HG02981 (cell line): ENCODE measurements at regions not wholly inside any gene's neighbourhood (a gene's known extent, or its start where the extent isn't known, plus 50 kb on each side); places are given as distances from the start of the nearest gene placed in this dataset.
"Not testable (repeated sequence)": the region's sequence is repeated elsewhere in the genome, so short reads cannot be mapped to it uniquely, and the experiment has no call there.

Experiments
- ATAC-seq: cut with Tn5 transposase; IDR thresholded peaks from one replicate; pipeline ENCODE4 v1.9.1; 2021; ENCODE audit warnings: mild to moderate bottlenecking, moderate library complexity; ENCODE audit not compliant: unreplicated experiment

DNA sequence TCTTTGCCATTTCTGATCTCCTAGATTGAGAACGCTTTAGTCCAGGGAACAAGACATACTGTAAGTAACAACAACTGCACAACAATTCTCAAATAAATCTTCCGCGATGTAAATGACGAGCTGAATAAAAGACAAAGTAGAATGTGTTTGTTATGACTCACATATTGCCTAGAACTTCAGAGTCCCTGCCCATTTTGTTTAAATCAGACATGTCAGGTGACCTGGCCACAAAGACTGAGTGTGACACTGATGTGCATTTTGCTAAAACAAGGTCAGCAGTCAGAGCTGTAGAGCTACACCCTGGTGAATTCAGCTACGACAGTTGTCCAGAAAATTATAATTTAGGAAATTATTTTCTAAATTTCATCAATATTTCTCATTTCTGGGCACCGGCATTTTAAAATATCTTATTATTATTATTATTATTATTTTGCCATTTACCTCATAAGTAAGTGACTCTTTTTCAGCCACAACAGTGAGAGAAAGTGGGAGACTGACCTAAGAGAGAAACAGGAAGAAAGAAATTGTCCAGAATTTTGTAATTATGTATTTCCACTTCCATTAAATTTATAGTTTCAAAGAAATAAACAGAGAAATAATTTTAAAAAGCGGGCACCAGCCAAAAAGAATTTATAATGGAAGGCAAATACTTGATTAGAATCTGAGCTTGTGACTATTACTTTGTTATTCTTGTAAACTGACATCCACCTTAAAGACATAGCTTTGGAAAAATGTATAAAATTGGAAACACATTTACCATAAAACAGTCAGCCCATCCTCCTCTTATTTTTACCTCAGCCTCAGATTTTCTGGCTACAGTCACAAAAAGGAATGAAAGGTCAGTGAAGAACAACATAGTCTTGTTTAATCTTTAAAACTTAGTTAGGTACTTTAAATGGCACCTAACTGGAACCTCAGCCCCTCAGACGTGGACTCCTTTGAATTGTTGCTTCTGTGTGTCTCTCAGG, 157.0 kb upstream of the CITED2 start:
- no peak for ATAC-seq

DNA sequence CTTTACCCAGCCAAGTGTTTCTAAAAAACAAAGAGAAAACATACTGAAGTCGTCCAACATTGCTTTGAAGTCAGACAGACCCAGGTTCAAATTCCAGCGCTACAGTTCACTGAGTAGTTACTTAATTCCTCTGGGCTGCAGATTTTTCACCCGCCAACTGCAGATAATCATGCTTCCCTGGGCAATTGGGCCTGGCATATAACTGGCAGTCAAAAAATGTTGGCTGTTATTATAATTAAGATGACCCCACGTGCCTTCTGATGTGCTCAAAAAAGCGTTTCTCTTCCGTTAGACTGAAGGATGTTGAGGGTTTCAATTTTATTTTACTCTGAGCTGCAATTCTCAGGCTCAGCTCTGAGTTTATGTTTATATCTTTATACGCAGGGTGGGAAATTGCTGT, 156.1 kb upstream of the CITED2 start:
- ATAC-seq = no peak

DNA sequence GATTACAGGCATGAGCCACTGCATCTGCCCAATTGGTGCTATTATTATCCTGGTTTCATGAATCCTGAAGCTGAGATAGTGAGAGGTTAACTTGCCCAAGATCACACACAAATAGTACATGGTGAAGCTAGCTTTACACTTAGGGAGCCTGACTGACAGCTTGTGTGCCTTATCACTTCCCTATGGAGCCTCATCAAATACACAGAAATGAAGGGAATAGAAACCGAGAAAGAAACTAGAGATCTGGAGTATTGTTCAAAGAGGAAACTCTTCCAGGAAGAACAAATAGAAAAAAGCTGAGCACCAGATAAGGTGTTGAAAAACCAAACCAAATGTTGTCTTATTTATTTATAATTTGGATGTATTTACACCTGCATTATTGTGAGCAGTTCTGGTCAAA, 155.0 kb upstream of the CITED2 start:
- no peak for ATAC-seq

DNA sequence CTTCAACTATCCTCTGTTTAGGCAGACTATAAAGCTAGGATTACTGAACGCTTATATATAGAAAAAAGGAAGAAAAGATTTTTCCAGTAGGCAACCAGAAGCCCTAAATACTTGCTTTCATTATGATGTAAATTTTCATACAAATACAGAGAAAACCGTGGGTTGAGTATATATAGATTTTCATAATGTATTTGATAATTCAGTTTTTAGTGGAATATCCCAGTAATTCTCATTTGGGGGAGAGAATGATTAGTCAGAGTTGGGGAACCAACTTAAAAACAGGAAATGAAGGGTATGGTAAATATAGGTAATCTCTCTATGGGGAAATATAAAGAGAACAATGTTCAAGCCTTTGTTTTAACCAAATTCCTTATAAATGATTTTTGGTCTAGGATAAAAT, 154.0 kb upstream of the CITED2 start:
- ATAC-seq = no peak

DNA sequence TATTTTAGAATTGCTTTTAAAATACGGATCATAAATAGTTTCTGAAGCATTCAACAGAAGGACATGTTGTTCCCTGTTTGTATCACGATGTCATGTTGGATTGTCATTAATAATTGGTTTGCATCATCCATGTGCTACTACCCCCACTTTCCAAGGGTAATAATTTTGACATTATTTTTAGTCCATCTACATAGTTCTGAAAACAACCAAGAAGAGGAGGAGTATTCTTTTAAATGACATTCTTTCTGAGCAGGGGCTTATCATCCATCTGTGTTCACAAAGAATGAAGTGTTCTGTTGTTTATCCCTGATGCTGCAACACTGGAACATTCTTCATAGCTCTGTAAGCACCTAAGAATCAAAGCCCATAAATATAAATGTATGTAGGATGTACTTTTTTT, 151.0 kb upstream of the CITED2 start:
- ATAC-seq = no peak

DNA sequence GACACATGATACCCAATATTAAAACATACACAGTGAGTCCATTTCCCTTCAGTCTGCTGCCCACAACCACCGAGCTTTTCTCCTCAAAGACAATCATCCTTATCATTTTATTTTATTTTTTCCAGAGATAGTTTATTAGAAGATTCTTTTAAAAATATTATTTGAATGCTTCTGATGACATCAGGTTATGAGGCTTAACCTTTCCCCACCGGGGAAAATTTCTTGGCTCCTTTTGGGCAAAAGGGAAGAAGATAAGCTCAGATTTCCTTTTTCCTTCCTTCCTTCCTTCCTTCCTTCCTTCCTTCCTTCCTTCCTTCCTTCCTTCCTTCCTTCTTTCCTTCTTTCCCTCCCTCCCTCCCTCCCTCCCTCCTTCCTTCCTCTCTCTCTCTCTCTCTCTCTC, 149.5 kb upstream of the CITED2 start:
- no peak for ATAC-seq

DNA sequence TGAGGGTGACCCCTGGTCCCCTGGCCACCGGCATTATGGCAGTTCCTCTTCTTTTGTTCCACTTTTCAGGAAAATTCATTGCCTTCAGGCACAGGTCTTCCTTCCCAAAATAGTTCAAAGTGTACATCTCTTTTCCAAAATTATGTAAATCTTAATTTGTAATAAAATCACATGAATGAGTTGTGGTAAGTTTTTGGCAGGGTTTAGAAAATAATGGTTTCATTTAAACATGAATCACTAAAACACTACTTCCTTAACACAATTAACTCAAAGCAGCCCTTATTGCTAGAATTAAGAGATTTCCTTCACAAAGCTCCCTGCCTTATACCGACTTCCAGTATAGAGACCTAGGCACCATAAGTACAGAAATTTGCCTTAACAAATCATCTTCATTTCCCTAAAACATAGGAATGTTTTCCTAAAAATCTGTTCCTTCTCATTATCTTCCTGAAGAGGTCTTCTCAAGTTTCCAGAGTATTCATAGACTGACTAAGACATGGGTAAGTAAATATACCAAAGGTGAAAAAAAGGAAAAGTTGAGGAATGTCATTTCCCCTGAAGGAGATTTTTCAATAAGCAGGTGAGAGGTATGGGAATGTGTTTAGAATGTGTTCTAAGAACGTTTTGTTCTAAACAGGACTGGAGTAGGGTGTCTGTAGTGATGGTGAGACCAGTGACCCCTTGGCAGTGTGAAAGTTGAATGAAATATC, 148.2 kb upstream of the CITED2 start:
- no peak for ATAC-seq

DNA sequence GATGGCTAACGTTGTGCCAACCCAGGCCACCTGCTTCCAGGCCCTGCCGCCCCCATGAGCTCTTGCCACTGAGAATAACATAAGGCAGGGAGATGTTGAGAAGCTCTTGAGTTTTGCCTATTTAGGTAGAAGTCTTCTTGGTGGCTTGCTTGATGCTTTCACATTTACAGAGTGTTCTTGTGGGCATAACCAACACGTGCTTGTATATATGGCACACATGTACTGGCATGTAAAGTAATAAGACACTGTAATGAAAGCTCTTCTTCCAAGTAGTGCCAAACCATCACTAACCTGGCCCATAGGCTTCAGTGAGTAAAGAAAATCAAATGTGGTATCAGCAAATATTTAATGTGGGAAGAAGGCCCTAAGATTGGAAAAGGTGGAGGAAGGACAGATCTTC, 146.9 kb upstream of the CITED2 start:
- no peak for ATAC-seq

DNA sequence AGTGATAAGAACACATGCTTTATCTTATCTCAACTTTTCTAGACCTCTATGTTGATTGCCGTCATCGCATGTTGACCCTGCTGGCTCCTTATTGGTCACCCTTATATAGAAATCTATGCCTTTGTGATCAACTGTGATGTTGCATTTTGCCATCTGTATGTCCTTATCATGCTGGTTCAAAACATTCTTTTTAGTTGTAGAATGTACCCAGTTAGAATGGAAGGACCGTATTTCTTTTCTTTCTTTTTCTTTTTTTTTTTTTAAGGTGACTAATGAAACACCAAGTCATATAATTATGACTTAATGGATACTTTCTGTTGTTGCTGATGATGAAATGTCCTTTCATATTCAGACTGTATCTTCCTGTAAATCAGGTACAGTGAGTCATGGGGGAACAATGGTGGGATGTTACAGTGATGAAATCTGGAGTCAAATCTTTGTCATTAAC, 145.9 kb upstream of the CITED2 start:
- no peak for ATAC-seq

DNA sequence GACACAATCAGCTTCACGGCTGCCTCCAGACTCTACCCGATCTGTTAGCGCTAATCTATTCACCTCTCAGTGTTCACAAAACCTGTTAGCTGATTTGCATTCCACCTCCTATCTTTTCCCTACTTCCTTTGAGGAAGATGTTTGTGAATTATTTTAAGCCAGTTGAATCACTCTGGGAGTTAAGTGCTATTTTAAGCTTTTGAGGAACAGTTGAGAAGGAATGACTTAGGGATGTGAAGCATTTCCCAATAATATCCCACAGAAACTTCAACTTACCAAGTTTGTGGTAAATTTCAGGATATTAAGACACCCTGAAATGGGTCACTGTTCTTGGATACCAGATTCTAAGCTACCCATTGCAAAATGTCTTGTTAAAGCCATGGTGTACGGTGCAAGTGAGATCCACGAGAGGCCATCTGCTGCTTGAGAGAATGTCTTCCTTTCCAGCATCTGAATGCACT, 145.2 kb upstream of the CITED2 start:
- no peak for ATAC-seq

DNA sequence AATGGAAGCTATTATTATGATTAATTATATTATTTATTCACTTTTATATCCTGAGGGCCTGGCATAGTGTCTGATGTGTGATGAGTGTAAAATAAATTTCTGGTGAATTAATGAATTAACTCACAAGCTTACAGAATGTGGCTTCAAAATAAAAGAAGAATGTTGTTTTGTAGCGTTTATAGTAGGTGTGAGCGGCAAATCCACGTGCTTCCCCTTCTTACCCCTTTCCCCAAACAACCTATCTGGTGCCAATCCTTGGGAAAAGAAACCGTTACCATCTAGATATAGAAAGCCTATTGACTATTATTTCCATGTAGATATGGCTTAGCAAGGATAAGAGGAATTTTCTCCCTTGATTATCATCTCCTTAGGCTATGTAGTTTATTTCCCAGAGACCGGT, 144.6 kb upstream of the CITED2 start:
- no peak for ATAC-seq

DNA sequence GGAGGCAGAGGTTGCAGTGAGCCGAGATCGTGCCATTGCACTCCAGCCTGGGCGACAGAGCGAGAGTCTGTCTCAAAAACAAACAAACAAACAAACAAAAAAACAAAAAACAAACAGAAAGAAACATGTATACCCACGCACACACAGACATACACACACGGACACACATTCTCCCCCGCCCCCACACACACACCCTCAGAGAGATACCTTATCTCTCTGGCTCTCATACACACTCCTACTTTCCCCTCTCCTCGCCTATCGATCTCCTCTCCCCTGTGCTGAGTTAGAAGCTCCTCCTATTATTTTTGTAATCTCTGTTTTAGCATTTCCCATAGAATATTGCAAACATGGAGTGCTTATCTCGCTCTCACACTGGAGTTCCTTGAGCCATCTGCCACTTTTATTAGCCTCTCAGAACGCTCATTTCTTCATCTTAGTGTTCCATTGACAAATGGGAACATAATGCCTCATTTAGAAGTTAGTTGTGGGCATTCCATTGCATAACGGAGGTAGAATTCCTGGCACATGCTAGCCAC, 144.2 kb upstream of the CITED2 start:
- no peak for ATAC-seq

DNA sequence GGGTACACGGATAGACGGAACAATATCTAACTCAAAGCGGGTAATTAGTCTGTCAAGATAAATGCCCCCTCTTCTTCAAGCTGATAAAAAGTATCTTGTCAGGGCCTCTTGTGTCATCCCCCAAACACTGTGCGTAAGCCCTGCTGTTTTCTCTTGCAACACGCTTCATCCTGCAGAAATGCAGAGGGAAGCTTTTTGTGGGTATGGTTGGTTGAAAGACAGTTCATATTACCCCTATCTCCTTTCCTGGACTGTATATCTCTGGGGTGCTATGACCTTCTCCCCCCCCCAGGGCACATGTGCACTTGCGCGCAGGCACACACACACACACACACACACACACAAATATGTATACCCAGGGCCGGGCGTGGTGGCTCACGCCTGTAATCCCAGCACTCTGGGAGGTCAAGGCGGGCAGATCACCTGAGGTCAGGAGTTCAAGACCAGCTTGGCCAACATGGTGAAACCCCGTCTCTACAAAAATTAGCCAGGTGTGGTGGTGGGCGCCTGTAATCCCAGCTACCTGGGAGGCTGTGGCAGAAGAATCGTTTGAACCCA, 143.6 kb upstream of the CITED2 start:
- ATAC-seq = not testable (repeated sequence)

DNA sequence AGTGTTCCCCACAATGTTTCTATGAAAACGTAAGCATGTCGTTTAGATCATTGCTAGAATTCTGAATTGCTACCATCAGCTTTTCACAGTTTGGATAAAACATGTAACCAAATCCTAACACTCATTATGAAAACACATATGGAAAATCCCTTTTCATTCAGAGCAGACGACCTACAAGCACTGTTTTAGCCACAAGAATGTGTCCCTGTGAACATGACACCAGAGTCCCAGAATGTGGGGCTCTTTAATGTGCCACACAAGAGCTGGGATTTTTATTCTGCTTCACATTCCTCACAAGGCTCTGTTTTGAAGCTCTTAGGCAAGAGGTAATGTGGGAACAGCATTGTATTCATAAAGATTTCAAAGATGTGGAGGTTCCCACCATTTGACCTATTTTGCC, 141.1 kb upstream of the CITED2 start:
- no peak for ATAC-seq

DNA sequence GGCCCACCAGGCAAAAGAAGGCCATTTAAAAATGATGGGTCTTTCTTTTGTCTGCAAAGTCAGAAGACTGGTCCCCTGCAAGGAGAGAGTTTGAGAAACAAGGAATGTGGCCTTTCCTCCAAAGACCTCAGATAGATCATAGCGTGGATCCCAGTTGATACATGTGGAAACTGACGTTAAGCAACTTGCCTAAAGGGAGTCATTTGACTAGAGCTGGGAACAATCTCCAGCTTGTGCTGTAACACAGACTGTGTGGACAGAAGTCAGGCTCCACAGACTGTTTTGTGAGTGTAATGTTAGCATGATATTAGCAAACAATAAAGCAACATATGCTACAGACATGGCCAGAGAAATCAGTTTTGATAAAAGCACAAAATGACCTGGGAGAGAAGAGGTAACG, 140.4 kb upstream of the CITED2 start:
- no peak for ATAC-seq

DNA sequence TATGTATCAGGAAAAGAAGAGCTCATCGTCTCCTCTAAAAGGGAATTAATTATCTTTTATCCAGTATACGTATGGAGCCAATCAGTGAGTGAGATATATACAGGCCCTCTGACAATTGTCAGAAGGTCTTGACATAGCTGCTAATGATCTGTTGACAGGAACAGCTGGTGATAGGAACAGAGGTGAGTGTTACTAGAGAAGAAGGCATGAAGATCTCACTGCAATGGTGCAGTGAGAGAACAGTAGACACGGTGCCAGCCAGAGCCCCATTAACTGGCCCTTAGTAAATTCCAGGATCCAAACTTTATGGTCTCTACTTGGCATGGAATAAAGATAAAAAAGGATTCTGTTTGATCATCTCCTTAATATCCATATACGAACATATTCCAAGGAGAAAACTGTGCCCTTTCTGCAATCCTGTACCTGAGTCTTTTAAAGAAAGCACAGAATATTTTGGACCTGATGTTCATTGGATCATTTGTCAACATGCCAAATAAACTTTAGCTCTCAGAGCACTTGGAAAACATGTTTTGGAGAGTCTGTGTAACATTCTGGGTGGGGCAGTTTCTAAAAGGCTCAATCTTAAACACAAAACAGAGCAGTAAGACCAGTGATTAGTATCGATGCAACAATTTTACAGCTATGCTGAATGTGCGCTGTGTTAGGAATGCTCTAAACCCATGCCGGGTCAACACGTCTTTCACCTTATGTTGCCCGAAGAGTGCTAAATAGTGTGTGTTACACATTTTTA, 135.8 kb upstream of the CITED2 start:
- ATAC-seq = no peak

DNA sequence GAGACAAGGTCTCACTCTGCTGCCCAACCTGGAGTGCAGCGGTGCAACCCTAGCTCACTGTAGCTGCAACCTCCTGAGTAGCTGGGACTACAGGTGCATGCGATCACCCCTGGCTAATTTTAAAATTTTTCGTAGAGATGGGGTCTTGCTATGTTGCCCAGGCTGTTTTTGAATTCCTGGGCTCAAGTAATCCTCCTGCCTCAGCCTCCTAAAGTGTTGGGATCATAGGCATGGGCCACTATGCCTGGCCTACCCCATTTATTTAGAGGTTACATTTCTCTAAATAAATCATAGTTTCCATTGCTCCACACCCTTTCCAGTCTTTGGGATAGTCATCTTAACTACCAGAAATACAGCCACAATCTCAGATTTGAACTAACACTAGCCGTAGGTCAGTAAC, 134.7 kb upstream of the CITED2 start:
- ATAC-seq = no peak

DNA sequence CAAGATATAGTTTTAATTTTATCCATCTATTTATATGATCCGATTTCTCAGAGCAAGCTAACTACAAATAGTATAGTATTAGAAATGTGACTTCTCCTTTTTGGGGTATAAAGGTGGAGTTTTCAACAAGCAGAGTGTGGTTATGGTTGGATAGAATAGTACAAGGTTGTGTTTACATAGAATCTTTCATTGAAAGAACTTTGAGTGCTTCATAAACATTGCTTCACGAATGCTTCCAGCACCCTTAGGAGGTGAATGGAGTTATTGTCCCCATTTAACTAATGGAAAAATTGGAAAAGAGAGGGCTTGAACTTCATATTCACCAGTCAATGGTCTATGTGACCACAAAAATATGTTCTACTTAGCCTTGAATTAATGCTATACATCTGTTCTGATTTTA, 134.1 kb upstream of the CITED2 start:
- ATAC-seq = no peak

DNA sequence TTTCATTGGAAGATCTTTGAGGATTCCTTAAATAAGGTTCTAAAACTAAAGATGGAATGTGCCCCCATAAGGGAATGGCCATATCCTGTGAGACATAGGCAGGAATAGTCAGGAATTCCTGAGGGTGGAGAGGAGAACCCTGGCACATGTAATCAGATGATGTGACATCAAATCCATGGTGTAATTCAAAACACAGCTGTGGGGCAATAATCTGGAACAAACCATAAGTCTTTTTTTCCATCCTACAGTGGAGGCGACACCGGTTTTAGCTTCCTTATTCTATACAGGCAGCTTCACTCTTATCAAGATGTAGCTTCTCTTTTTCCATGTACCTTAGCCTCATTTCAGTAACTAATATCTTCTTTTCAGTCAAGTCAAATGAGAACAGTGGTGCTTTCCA, 133.6 kb upstream of the CITED2 start:
- no peak for ATAC-seq

DNA sequence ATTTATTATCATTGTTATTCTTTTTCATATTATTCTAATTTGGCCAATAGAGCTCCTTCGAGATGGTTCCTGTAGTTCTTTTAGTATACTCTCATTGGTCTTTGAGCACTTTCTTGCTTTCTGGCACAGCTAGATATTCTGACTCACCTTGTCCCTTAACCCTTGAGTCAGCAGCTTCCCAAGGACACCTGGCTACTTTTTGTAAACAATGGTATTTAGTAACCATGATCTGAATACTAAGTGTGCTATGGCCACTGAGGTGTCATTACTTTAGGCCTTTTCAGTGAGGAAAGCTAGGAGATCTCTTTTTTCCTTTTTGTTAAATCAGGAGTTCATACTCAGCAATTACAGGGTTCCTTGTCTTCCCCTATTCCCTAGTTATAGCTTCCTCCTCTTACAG, 126.5 kb upstream of the CITED2 start:
- ATAC-seq = no peak

DNA sequence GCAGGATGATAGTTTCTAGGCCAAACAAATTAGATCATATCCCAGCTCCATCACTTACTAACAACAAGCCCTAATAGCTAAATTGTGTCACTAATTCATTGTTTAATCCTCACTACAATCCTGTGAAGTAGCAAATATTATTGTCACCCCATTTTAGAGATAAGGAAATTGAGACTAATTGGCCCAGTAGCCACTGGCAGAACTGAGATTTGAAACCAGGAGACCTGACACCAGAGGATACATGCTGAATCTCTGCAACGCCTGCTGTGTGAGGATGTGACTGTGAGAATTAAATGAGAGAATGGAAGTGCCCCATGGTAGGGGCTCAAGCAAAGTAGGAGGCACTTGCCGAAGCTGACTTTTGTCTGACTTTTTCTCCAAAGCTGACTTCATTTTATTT, 124.3 kb upstream of the CITED2 start:
- ATAC-seq = no peak
